Large intestine (tissue), 3 donors: ENCODE measurements at regions not wholly inside any gene's neighbourhood (a gene's known extent, or its start where the extent isn't known, plus 50 kb on each side); places are given as distances from the start of the nearest gene placed in this dataset.
A peak's percentile ranks its signal among the peaks of the same experiment; 100 is the strongest.
"Not testable (repeated sequence)": the region's sequence is repeated elsewhere in the genome, so short reads cannot be mapped to it uniquely, and the experiment has no call there.

Experiments
- DNase-seq, 2 donors: peaks; one replicate each; pipeline versions ENCODE4 v3.0.0 to v3.0.0-alpha.2; 2013
- H3K27ac ChIP-seq: one replicate; pipeline ENCODE4 v1.5.1; 2013; ENCODE audit warnings: low read length
- H3K27me3 ChIP-seq: 2 replicates; pipeline ENCODE4 v1.6.1; 2013; ENCODE audit warnings: low read length; ENCODE audit not compliant: control insufficient read depth, insufficient read depth
- H3K36me3 ChIP-seq: 2 replicates; pipeline ENCODE4 v1.6.1; 2013; ENCODE audit warnings: low read length; ENCODE audit not compliant: control insufficient read depth, insufficient read depth
- H3K4me1 ChIP-seq: one replicate; pipeline ENCODE4 v1.6.1; 2013; ENCODE audit warnings: low read length; ENCODE audit not compliant: control insufficient read depth, insufficient read depth
- H3K4me3 ChIP-seq: one replicate; pipeline ENCODE4 v1.5.1; 2013; ENCODE audit warnings: low read length
- H3K9me3 ChIP-seq: one replicate; pipeline ENCODE4 v1.6.1; 2013; ENCODE audit warnings: mild to moderate bottlenecking, low read depth, low read length, moderate library complexity; ENCODE audit not compliant: control insufficient read depth
- WGBS: methylation state at CpG from one replicate; pipeline ENCODE4 v1.1.5; 2013; ENCODE audit warnings: low lambda C conversion rate; ENCODE audit not compliant: insufficient coverage; 5-methylcytosine and 5-hydroxymethylcytosine counted together

DNA sequence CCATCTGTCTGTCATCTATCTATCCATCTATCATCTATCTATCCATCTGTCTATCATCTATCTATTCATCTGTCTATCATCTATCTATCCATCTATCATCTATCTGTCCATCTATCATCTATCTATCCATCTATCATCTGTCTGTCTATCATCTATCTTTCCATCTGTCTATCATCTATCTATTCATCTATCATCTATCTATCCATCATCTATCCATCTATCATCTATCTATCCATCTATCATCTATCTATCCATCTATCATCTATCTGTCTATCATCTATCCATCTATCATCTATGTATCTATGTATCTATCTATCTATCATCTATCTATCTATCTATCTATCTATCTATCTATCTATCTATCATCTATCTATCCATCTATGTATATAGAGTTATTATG is 671.6 kb downstream of the UTRN start:
- H3K27me3 ChIP-seq, H3K36me3 ChIP-seq, DNase-seq, H3K9me3 ChIP-seq, H3K27ac ChIP-seq, H3K4me3 ChIP-seq, H3K4me1 ChIP-seq: not testable (repeated sequence)

DNA sequence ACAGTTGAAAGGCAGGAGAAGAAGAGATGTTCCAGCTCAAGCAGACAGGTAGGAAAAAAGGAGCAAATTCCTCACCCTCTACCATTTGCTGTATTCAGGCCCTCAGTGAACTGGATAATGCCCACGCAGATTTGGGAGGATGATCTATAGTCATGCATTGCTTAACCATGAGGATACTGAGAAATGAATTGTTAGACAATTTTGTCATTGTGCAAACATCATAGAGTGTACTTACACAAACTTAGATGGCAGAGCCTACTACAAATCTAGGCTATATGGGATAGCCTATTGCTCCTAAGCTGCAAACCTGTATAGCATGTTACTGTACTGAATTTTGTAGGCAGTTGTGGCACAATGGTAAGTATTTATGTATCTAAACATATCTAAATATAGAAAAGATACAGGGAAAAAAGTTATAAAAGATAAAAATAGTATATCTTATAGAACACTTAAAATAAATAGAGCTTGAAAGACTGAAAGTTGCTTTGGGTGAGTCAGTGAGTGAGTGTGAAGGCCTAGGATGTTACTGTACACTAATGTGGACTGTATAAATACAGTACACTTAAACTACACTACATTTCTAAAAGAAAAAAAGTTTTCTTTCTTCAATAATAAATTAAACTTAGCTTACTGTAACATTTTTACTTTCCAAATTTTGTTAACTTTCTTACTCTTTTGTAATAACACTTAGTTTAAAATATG is 672.3 kb downstream of the UTRN start:
- no peaks in the 10 kb centered on the region for H3K4me1 ChIP-seq
- no peaks in the 10 kb centered on the region for H3K36me3 ChIP-seq
- no peak overlapping the region for H3K27ac ChIP-seq
- no peak for DNase-seq
- no peak overlapping the region for H3K4me3 ChIP-seq
- no peaks in the 10 kb centered on the region for H3K27me3 ChIP-seq
- H3K9me3 ChIP-seq, result no peaks in the 10 kb centered on the region
- WGBS, result no CpG with 5 or more reads among the region's 1 CpG

DNA sequence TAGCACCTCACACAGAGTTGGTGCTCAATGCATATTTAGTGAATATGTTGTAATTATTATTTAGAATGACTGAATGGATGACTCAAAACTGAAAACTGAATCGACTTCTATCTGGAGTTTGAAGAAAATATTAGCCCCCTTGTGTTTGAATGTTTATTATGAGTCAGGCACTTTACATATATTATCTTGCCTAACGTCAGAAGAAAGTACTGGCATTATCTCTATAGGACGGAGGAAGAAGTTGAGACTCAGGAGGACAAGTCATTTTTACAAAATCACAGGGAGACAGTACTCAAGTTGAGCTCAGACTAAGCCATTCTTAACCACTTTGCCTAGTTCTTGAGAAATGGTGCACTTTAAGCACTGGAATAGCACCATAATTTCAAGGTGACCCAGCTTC is 684.0 kb downstream of the UTRN start:
- no peaks in the 10 kb centered on the region for H3K9me3 ChIP-seq
- no peak for DNase-seq
- H3K36me3 ChIP-seq, result no peaks in the 10 kb centered on the region
- H3K4me1 ChIP-seq, result no peaks in the 10 kb centered on the region
- H3K27ac ChIP-seq, result no peak overlapping the region
- no peak overlapping the region for H3K4me3 ChIP-seq
- no peaks in the 10 kb centered on the region for H3K27me3 ChIP-seq
- WGBS, result no CpG with 5 or more reads among the region's 3 CpGs

DNA sequence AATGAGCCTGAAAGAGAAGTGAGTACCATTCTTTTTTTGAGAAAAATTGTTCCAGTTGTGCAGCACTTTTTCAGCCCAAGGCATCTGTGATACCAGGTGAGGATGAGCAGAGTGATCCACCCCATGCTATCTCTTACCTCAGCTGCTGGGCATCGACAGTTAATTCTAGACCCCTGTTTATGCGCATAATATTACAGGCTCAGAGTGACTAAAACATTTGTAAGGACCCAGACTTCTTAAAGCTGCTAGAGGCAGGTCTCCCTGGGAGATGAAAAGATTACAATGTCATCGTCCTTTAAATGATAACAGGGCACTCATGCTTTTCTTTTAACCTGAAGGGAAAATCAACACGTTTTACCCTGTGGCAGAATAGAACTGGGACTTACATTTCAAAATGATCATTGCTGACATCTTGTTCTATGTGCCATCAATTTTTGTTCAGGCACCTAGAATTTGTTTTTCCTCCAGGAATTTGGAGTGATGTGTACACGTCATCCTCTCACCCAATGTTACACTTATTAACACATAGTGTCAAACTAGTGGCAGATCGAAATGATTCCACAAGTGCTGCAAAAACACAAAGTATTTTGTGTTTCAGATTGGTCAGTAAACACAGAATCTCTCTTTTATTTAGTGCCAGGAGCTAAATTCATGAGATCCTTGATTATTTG is 684.6 kb downstream of the UTRN start:
- WGBS, result 63% methylated on average over 2 of the region's 6 CpGs
- no peak for DNase-seq
- no peak overlapping the region for H3K27ac ChIP-seq

DNA sequence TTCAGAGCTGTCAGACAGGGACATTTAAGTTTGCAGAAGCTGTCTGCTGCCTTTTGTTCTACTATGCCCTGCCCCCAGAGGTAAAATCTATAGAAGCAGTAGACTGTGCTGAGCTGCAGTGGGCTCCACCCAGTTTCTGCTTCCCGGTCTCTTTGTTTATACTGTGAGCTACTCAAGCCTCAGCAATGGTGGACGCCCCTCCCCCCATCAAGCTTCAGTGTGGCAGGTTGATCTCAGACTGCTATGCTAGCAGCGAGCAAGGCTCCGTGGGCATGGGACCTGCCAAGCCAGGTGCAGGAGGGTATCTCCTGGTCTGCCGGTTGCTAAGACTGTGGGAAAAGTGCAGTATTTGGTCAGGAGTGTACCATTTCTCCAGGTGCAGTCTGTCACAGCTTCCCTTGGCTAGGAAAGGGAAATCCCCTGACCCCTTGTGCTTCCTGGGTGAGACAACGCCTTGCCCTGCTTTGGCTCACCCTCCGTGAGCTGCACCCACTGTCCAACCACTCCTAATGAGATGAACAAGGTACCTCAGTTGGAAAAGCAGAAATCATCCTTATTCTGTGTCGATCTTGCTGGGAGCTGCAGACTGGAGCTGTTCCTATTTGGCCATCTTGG is 692.2 kb downstream of the UTRN start:
- WGBS, result no CpG with 5 or more reads among the region's 8 CpGs
- peak; percentile 32 to 55 for DNase-seq
- not testable (repeated sequence) for H3K27me3 ChIP-seq, H3K27ac ChIP-seq, H3K36me3 ChIP-seq, H3K4me1 ChIP-seq, H3K9me3 ChIP-seq
- H3K4me3 ChIP-seq, result peak overlapping the region; percentile 10

More for the DNA sequence above, 684.6 kb downstream of the UTRN start:
- Histone ChIP-seq H3K4me1 (no peaks in the 10 kb centered on the region), H3K9me3 (no peaks in the 10 kb centered on the region), H3K36me3 (no peaks in the 10 kb centered on the region), H3K27me3 (no peaks in the 10 kb centered on the region), H3K4me3 (no peak overlapping the region)

DNA sequence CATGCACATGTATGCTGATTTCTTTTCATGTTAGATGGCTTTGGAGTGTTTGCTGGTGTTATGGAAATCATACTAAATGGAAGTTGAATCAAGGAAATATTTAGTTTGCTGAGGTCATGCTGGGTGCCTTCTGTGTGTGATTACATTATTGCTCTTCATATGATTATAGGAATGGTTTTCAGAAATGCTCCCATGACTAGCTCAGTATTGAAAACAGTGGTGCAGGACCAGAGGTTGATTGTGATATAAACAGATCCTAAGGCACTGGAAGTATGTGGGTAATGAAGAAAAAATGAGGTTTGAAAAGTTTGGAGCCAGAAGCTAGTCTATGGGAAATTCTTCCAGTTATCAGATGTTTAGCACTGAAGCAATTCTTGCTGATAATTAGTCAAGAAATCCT is 693.1 kb downstream of the UTRN start:
- no peak overlapping the region for H3K27ac ChIP-seq
- H3K4me1 ChIP-seq, result no peaks in the 10 kb centered on the region
- no peaks in the 10 kb centered on the region for H3K27me3 ChIP-seq
- H3K9me3 ChIP-seq, result no peaks in the 10 kb centered on the region
- H3K36me3 ChIP-seq, result no peaks in the 10 kb centered on the region
- no peak overlapping the region for H3K4me3 ChIP-seq
- no peak for DNase-seq

DNA sequence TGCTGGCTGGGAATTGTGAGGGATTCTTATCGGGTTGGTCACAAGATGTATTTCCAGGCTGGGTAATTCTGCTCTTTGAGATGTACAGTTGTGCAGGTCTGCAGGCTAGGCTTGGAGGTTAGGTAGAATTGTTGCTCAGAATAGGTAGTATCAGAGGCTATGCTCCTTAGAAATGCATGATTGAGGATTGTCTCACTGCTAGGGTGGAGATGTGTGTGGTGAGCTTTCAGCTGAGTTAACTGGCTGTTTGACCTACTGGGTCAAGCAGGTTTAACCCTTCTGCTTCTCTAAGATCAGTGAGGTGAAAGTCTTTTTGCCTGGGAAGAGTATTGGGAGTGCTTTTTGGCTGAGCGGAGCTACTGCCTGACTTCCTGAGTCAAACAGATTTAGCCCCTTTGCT is 701.1 kb downstream of the UTRN start:
- Histone ChIP-seq H3K9me3 (no peaks in the 10 kb centered on the region), H3K4me1 (no peaks in the 10 kb centered on the region), H3K36me3 (no peaks in the 10 kb centered on the region), H3K4me3 (no peak overlapping the region), H3K27me3 (no peaks in the 10 kb centered on the region), H3K27ac (no peak overlapping the region)
- no peak for DNase-seq
- WGBS, result no CpG with 5 or more reads among the region's 2 CpGs

DNA sequence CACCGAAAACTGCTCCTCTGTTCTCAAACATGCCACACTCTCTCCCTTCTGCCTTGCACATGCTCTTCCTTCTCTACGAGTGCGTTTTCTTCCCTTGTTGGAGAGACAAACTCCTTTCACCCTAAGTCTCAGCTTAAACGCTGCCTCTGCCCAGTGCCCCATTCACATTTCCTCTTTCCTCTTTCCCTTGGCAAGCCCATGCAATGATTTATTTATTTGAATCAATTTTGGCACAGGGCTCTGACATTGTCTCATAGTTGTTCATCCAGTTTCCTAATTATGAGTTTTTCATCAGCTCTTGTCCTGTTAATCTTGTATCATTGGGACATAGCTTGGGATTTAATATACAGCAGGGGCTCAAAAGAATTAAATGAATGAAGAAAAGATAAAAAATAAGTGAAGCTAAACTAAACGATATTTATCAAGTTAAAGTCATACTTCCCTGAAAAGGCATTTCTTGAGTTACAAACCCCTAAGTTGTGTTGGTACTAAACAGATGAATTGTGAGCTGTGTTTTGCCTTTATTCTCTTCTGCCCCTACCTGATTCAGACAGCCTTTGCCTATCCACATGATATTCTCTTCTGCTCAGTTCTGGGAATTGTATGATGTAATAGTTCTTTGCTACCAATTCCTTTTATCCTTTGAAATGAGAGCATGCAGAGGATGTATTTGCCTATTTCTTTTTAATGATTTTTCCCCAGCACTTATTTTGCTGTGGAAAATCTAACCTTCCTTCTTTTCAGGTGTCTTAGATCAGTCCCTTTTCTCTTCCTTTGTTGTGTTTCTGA is 704.4 kb downstream of the UTRN start:
- 90% methylated on average over 5 of the region's 5 CpGs for WGBS
- no peak overlapping the region for H3K27ac ChIP-seq
- H3K4me1 ChIP-seq, result no peaks in the 10 kb centered on the region
- H3K9me3 ChIP-seq, result no peaks in the 10 kb centered on the region
- H3K4me3 ChIP-seq, result no peak overlapping the region
- no peaks in the 10 kb centered on the region for H3K36me3 ChIP-seq
- H3K27me3 ChIP-seq, result no peaks in the 10 kb centered on the region
- no peak for DNase-seq

DNA sequence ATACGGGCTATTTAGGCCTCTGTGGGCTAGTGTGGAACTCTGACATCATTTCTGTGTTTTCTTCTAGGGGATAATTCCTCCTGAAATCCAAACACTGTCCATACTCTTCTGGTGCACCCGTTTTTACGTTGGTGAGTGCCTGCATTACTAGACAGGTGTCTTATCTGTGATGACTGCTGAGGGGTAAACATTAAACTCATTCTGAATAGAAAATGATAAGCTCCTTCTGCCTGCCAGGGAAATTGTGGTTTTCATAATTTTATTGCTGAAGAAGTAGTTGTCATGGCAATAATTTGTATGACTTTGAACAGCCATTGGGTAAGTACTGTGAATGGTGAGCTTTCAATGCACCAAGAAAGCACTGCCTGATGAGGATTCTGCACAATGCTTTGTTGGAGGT is 705.6 kb downstream of the UTRN start:
- Histone ChIP-seq H3K36me3 (no peaks in the 10 kb centered on the region), H3K4me1 (no peaks in the 10 kb centered on the region), H3K9me3 (no peaks in the 10 kb centered on the region), H3K4me3 (no peak overlapping the region), H3K27ac (no peak overlapping the region), H3K27me3 (no peaks in the 10 kb centered on the region)
- DNase-seq, result peak in 1 of 2 donors; percentile 11
- WGBS, result 17% methylated on average over 2 of the region's 3 CpGs

DNA sequence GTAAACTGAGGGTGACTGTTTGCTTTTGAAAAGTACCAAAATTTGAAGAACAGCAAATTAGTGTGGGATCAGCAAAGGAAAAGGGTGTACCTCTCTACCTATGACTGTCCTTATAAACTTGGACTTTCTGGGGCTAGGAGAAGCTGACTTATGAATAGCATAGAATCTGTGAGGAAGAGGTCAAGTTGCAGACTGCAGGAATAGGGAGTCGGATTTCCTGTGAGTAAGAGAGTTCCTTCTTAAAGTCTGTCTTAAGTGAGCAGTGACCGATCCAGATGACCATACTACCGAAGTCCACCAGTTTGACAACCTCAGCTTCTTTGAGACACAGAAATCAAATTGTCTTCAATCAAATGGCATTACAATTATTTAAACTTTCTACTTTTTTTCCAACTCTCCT is 708.7 kb downstream of the UTRN start:
- Histone ChIP-seq H3K27me3 (no peaks in the 10 kb centered on the region), H3K4me1 (no peaks in the 10 kb centered on the region), H3K27ac (no peak overlapping the region), H3K9me3 (no peaks in the 10 kb centered on the region), H3K4me3 (no peak overlapping the region), H3K36me3 (no peaks in the 10 kb centered on the region)
- 100% methylated on average over 3 of the region's 3 CpGs for WGBS
- no peak for DNase-seq
